C4-2B (cell line): ENCODE measurements at regions not wholly inside any gene's neighbourhood (a gene's known extent, or its start where the extent isn't known, plus 50 kb on each side); places are given as distances from the start of the nearest gene placed in this dataset.

Experiments
- ZFX ChIP-seq: fragments of 450-650 bp; IDR thresholded peaks from 2 replicates; pipeline ENCODE4 v1.6.1; 2017
- TF ChIP-seq, protein P1 (sequence below): fragments of 450-650 bp; conservative IDR thresholded peaks from 2 replicates; pipeline ENCODE4 v1.5.1; 2017; ENCODE audit warnings: mild to moderate bottlenecking

DNA sequence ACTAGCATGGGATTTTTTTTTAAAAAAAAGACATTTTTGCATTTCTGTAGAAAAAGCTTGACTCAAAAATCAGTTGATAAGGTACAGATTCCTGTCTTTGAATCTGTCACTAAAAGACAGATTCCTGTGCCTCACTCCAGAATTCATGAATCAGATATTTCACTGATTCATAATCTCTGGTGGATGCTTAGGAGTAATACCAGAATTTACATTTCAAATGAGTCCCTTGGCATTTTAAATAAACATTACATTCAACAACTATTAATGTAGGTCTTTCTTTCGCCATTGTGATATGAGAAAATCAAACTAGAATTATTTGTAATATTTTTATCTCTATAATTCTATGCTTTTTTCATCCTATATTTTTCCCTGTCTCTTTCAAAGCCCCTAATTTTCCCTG, 128.3 kb downstream of the APIP start:
- TF ChIP-seq, protein P1, sequence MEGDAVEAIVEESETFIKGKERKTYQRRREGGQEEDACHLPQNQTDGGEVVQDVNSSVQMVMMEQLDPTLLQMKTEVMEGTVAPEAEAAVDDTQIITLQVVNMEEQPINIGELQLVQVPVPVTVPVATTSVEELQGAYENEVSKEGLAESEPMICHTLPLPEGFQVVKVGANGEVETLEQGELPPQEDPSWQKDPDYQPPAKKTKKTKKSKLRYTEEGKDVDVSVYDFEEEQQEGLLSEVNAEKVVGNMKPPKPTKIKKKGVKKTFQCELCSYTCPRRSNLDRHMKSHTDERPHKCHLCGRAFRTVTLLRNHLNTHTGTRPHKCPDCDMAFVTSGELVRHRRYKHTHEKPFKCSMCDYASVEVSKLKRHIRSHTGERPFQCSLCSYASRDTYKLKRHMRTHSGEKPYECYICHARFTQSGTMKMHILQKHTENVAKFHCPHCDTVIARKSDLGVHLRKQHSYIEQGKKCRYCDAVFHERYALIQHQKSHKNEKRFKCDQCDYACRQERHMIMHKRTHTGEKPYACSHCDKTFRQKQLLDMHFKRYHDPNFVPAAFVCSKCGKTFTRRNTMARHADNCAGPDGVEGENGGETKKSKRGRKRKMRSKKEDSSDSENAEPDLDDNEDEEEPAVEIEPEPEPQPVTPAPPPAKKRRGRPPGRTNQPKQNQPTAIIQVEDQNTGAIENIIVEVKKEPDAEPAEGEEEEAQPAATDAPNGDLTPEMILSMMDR: no peak
- TF ChIP-seq ZFX: no peak
